RWPE2 (cell line): ENCODE measurements at regions not wholly inside any gene's neighbourhood (a gene's known extent, or its start where the extent isn't known, plus 50 kb on each side); places are given as distances from the start of the nearest gene placed in this dataset.
"Not testable (repeated sequence)": the region's sequence is repeated elsewhere in the genome, so short reads cannot be mapped to it uniquely, and the experiment has no call there.

ENCODE experiments used
- ATAC-seq: fragments of 200-7000 bp; cut with Tn5 transposase; 3 replicates; pipeline ENCODE4 v1.9.1; 2021; ENCODE audit warnings: low read depth
- DNase-seq: peaks from one replicate; pipeline ENCODE4 v3.0.0-alpha.2; 2020; ENCODE audit warnings: low spot score
- H3K27ac ChIP-seq: fragments of 450-650 bp; 2 replicates; pipeline ENCODE4 v1.5.1; 2017; ENCODE audit warnings: mild to moderate bottlenecking; ENCODE audit not compliant: poor library complexity, severe bottlenecking
- H3K27me3 ChIP-seq: fragments of 250-450 bp; sonication (Bioruptor Pico); 2 replicates; pipeline ENCODE4 v1.5.1; 2021; ENCODE audit warnings: mild to moderate bottlenecking, moderate library complexity; ENCODE audit not compliant: insufficient read depth, poor library complexity, severe bottlenecking
- H3K36me3 ChIP-seq: fragments of 250-450 bp; sonication (Bioruptor Pico); 2 replicates; pipeline ENCODE4 v1.5.1; 2020; ENCODE audit warnings: low read depth, mild to moderate bottlenecking, moderate library complexity
- H3K4me1 ChIP-seq: fragments of 250-450 bp; sonication (Bioruptor Pico); 2 replicates; pipeline ENCODE4 v1.5.1; 2021; ENCODE audit warnings: mild to moderate bottlenecking, moderate library complexity; ENCODE audit not compliant: insufficient read depth, poor library complexity, severe bottlenecking
- H3K4me3 ChIP-seq: fragments of 250-450 bp; sonication (Bioruptor Pico); 2 replicates; pipeline ENCODE4 v1.5.1; 2021; ENCODE audit warnings: mild to moderate bottlenecking, moderate library complexity; ENCODE audit not compliant: severe bottlenecking
- H3K9me3 ChIP-seq: fragments of 250-450 bp; sonication (Bioruptor Pico); 2 replicates; pipeline ENCODE4 v1.5.1; 2021; ENCODE audit warnings: mild to moderate bottlenecking, moderate library complexity; ENCODE audit not compliant: severe bottlenecking
- TF ChIP-seq, protein P1 (sequence below): fragments of 450-650 bp; IDR thresholded peaks from one replicate; pipeline ENCODE4 v1.5.1; 2017; ENCODE audit warnings: mild to moderate bottlenecking, moderate library complexity; ENCODE audit not compliant: poor library complexity, severe bottlenecking

DNA sequence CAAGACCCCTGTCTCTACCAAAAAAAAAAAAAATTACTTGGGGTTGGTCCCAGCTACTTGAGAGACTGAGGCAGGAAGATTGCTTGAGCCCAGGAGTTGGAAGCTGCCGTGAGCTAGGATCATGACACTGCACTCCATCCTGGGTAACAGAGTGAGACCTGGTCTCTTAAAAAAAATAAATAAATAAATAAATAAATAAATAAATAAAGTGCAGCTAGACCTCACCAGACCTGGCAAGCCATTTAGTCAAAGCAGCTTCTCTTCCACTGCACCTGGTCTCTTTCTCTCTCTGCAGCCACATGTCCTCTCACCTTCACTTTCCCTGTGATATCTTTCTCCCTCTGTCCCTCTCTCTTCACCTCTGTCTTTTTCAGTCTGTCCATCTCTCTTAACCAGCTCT is 75.2 kb upstream of the CHCHD3 start:
- H3K27me3 ChIP-seq = no peaks in the 10 kb centered on the region
- DNase-seq = no peak

DNA sequence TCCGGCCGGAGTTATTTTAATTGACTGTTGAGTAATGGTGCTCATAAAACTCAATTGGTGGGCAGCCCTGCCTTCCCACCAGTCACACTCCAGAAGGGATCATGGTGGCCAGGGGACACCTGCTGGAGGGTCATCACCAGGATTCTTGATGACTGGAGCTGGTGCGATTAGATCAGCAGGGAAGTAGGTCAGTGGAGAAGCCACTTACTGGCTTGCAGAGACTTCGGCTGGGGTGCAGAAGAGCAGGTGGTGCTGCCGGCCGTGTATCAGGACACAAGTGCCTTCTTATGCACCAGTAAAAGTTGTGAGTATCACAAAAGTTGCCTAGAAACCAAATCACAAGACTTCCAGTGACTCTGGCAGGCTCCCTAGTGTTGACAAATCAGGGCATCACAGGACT is 82.6 kb upstream of the CHCHD3 start:
- TF ChIP-seq, protein P1, sequence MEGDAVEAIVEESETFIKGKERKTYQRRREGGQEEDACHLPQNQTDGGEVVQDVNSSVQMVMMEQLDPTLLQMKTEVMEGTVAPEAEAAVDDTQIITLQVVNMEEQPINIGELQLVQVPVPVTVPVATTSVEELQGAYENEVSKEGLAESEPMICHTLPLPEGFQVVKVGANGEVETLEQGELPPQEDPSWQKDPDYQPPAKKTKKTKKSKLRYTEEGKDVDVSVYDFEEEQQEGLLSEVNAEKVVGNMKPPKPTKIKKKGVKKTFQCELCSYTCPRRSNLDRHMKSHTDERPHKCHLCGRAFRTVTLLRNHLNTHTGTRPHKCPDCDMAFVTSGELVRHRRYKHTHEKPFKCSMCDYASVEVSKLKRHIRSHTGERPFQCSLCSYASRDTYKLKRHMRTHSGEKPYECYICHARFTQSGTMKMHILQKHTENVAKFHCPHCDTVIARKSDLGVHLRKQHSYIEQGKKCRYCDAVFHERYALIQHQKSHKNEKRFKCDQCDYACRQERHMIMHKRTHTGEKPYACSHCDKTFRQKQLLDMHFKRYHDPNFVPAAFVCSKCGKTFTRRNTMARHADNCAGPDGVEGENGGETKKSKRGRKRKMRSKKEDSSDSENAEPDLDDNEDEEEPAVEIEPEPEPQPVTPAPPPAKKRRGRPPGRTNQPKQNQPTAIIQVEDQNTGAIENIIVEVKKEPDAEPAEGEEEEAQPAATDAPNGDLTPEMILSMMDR = no peak
- no peak for ATAC-seq

More for the DNA sequence above, 75.2 kb upstream of the CHCHD3 start:
- H3K9me3 ChIP-seq = no peaks in the 10 kb centered on the region
- TF ChIP-seq, protein P1 = no peak
- ATAC-seq = no peak
- H3K36me3 ChIP-seq = no peaks in the 10 kb centered on the region
- no peaks in the 10 kb centered on the region for H3K4me1 ChIP-seq
- H3K27ac ChIP-seq = no peak overlapping the region
- H3K4me3 ChIP-seq = no peak overlapping the region

DNA sequence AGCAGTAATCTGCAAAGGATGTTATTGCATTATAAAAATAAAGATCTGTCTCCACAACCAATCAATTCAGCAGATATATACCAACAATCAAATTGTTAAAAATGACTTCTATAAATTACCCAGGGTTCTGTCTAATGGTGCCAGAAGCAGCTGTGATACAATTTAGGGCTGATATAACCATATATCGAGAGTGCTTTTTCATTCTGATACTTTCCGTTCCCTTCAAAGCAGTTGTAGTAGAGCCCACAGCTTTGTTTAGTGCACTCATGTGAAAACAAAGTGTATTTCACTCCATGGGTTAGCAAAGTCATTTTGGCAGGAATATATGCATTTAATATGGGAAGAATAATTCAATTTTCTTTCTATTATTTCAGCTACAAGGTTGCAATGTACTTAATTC is 83.1 kb upstream of the CHCHD3 start:
- ATAC-seq (no peak), DNase-seq (no peak)
- Histone ChIP-seq H3K9me3 (no peaks in the 10 kb centered on the region), H3K4me3 (no peak overlapping the region), H3K27ac (no peak overlapping the region), H3K27me3 (peaks cover 15% of the 10 kb centered on the region), H3K36me3 (no peaks in the 10 kb centered on the region), H3K4me1 (no peaks in the 10 kb centered on the region)
- TF ChIP-seq, protein P1 = no peak

More for the DNA sequence above, 82.6 kb upstream of the CHCHD3 start:
- H3K4me1 ChIP-seq = no peaks in the 10 kb centered on the region
- H3K27ac ChIP-seq = no peak overlapping the region
- H3K4me3 ChIP-seq = no peak overlapping the region
- no peak for DNase-seq
- no peaks in the 10 kb centered on the region for H3K36me3 ChIP-seq
- H3K27me3 ChIP-seq = peaks cover 15% of the 10 kb centered on the region
- H3K9me3 ChIP-seq = no peaks in the 10 kb centered on the region

DNA sequence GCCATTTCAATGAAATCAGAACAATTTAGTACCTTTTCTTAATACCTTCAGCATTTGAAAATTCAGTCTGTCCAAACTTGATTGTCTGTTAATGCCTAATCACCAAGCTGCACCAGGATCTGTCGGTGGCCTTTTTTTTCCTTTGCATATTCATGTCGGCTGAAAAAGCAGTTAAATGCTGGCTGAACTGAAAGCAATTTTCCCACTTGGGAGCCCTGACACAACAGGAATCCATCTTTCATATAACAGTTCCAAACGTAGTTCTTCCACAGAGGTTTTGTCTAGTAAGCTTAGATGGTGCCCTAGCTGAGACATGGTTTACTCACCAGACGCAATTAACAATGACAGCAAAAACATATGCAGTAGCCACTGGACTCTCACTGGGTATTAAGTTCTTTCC is 83.6 kb upstream of the CHCHD3 start:
- DNase-seq = no peak
- TF ChIP-seq, protein P1 = no peak
- no peak overlapping the region for H3K4me3 ChIP-seq

DNA sequence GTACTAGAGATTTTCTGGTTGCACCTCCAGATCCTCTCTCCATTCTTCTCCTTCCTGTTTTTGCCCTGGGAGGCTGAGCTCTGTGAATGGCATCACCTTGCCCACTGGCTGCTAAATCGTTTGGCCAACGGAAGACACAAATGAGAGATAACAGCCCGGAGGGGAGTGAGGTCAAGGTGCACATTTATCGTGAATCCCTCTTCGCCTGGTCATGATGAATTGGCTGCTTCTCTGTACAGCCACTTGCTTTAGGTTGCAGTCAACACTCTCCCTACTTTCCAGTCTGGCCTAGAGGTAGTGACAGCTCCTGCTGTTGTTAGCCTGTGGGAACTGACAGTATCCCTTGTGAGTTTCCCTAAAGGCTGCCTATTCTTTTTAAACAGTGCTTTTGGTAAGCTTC is 85.4 kb upstream of the CHCHD3 start:
- H3K9me3 ChIP-seq = no peaks in the 10 kb centered on the region
- H3K36me3 ChIP-seq = no peaks in the 10 kb centered on the region
- peaks cover 15% of the 10 kb centered on the region for H3K27me3 ChIP-seq
- TF ChIP-seq, protein P1 = no peak
- H3K4me3 ChIP-seq = no peak overlapping the region
- H3K27ac ChIP-seq = no peak overlapping the region
- no peak for DNase-seq
- no peak for ATAC-seq
- H3K4me1 ChIP-seq = no peaks in the 10 kb centered on the region

More for the DNA sequence above, 83.6 kb upstream of the CHCHD3 start:
- no peak overlapping the region for H3K27ac ChIP-seq
- no peaks in the 10 kb centered on the region for H3K36me3 ChIP-seq
- no peak for ATAC-seq
- no peaks in the 10 kb centered on the region for H3K9me3 ChIP-seq
- H3K4me1 ChIP-seq = no peaks in the 10 kb centered on the region
- H3K27me3 ChIP-seq = peaks cover 15% of the 10 kb centered on the region

DNA sequence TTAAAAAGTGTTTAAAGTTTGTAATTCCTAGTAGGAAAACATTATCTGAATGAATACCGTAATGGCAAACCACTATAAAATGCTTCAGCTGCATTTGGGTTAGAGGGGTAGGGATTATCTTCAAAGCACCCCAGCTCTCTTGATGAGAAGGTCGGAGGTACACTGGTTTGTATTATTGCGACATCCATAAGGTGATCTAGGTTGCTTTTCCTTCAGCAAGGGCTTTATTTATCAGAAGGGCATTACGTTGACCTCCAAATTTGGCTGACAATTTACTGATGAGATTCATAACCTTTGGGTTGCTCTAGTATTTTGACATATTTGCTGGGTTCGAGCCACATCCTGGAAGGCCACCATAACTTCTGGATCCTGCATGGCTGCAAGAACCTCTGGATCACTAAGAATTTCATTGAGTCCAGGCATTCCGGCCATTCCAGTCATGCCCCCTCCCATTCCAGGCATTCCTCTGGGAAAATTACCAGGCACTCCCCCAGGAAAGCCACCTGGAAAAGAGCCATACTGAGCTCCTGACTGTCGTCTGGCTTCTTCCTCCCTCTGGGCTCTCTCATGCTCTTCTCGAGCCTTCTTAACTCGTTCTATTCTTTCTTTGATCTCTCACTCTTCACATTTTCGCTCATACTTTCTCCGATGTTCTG is 83.6 kb upstream of the EXOC4 start:
- H3K36me3 ChIP-seq, H3K4me3 ChIP-seq, H3K4me1 ChIP-seq, DNase-seq, H3K27ac ChIP-seq, ATAC-seq, H3K9me3 ChIP-seq: not testable (repeated sequence)
- peaks cover 18% of the 10 kb centered on the region for H3K27me3 ChIP-seq

DNA sequence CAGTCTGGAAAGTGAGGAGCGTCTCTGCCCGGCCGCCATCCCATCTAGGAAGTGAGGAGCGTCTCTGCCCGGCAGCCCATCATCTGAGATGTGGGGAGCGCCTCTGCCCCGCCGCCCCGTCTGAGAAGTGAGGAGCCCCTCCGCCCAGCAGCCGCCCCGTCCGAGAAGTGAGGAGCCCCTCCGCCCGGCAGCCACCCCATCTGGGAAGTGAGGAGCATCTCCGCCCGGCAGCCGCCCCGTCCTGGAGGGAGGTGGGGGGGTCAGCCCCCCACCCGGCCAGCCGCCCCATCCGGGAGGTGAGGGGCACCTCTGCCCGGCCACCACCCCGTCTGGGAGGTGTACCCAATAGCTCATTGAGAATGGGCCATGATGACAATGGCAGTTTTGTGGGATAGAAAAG is 75.4 kb upstream of the EXOC4 start:
- not testable (repeated sequence) for H3K27ac ChIP-seq, DNase-seq, H3K4me1 ChIP-seq, ATAC-seq, H3K9me3 ChIP-seq, H3K4me3 ChIP-seq, H3K27me3 ChIP-seq, H3K36me3 ChIP-seq
